Kidney (tissue), 13 donors: ENCODE measurements at regions not wholly inside any gene's neighbourhood (a gene's known extent, or its start where the extent isn't known, plus 50 kb on each side); places are given as distances from the start of the nearest gene placed in this dataset.
A peak's percentile ranks its signal among the peaks of the same experiment; 100 is the strongest.

Source experiments
- DNase-seq, 5 donors: peaks; one replicate each; pipeline ENCODE4 v3.0.0-alpha.2; 2013 to 2020
- FAIRE-seq: peaks from 2 replicates; lab custom pipeline; 2012; peaks lifted over from hg19 to GRCh38; lab: Jason Lieb, UNC
- H3K27ac ChIP-seq, 2 donors: one replicate each; pipeline ENCODE4 v1.7.0; 2013; ENCODE audit warnings: low read depth in 2 of 2, low read length in 2 of 2, inconsistent platforms in 1 of 2
- H3K27me3 ChIP-seq: one replicate; pipeline ENCODE4 v1.7.1; 2013; ENCODE audit warnings: low read length, inconsistent platforms; ENCODE audit not compliant: control insufficient read depth, insufficient read depth
- H3K36me3 ChIP-seq, 3 donors: one replicate each; pipeline versions ENCODE4 v1.7.0 to v1.7.1; 2013; ENCODE audit warnings: low read length in 3 of 3, control low read depth in 1 of 3, inconsistent platforms in 1 of 3; ENCODE audit not compliant: insufficient read depth in 3 of 3, control insufficient read depth in 2 of 3
- H3K4me1 ChIP-seq, 3 donors: one replicate each; pipeline versions ENCODE4 v1.7.0 to v1.7.1; 2013; ENCODE audit warnings: low read length in 3 of 3, inconsistent platforms in 1 of 3, low read depth in 1 of 3; ENCODE audit not compliant: control insufficient read depth in 2 of 3, insufficient read depth in 2 of 3
- H3K4me3 ChIP-seq, 3 donors: one replicate each; pipeline versions ENCODE4 v1.7.0 to v1.8.1; 2013; ENCODE audit warnings: low read length in 3 of 3, control low read depth in 1 of 3, inconsistent platforms in 1 of 3
- H3K9ac ChIP-seq, 3 donors: one replicate each; pipeline versions ENCODE4 v1.7.0 to v1.7.1; 2013; ENCODE audit warnings: low read length in 3 of 3, control low read depth in 1 of 3, inconsistent platforms in 1 of 3
- H3K9me3 ChIP-seq, 3 donors: one replicate each; pipeline versions ENCODE4 v1.7.0 to v1.7.1; 2013; ENCODE audit warnings: low read length in 3 of 3, control low read depth in 1 of 3, inconsistent platforms in 1 of 3; ENCODE audit not compliant: control insufficient read depth in 2 of 3, insufficient read depth in 1 of 3
- CTCF ChIP-seq: IDR thresholded peaks from 3 replicates; pipeline ENCODE4 v1.5.1; 2012; ENCODE audit warnings: mild to moderate bottlenecking, moderate library complexity, borderline replicate concordance; ENCODE audit not compliant: insufficient read depth; ENCODE audit errors: extremely low read depth
- intact Hi-C: fragments of 100-400 bp; cut with DNase I; formaldehyde crosslinking; loops from one replicate; pipeline ENCODE4 v1.11.1; 2022
- donor health status: control.
- donor health status: control.
- donor health status: control.
- donor health status: control.
- donor health status: control.
- donor health status: DM: yes; HTN: yes; CAD: no.
- donor health status: Normal renal cell carcinoma (clear cell type).

DNA sequence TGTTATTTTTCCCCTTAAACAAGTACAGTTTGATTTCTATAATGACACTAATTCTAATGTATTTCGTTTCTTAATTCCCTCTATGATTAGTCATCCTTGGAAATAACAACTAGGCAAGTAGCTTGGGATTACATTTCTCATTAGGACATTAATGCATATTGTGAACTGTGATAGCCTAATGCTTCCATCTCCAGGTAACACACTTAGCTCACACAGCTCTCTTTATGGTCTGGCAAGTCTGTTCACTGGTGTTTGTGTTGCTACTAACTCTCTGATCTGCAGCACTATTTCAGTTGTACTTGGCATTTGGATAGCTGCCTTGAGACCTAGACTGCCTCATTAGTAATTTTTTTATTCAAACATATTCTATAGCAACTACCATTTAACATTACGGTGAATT lies 853.2 kb downstream of the SORCS3 start:
- H3K36me3 ChIP-seq, result no peaks in the 10 kb centered on the region
- no peaks in the 10 kb centered on the region for H3K9me3 ChIP-seq
- H3K27ac ChIP-seq, result no peak overlapping the region
- FAIRE-seq (no peak), DNase-seq (no peak)
- TF ChIP-seq CTCF, result no peak
- intact Hi-C loops, result no loop called here
- H3K9ac ChIP-seq, result no peak overlapping the region
- H3K27me3 ChIP-seq, result no peaks in the 10 kb centered on the region
- no peaks in the 10 kb centered on the region for H3K4me1 ChIP-seq
- no peak overlapping the region for H3K4me3 ChIP-seq

DNA sequence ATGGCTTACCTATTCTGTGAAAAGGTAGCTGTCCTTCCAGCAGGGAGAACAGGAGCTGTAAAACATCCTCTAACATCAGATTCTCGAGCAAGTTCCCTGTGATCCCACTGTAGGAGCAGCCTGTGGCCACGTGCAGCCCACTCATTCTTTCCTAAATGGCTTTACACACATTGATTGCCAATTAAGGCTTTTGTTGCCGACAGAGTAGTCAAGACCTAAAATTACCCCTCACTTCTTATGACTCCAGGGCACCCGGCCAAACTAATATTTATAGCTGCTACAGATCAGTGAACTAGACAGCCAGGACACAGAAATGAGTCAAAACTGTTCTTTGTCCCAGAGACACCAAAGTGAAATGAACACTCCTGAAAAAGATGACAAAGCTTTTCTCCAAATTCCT lies 832.1 kb downstream of the SORCS3 start:
- Histone ChIP-seq H3K27me3 (no peaks in the 10 kb centered on the region), H3K36me3 (no peaks in the 10 kb centered on the region), H3K4me1 (no peaks in the 10 kb centered on the region), H3K4me3 (no peak overlapping the region), H3K9ac (no peak overlapping the region), H3K9me3 (no peaks in the 10 kb centered on the region), H3K27ac (no peak overlapping the region)
- TF ChIP-seq CTCF, result no peak
- no peak for FAIRE-seq
- intact Hi-C loops, result no loop called here
- peak in 1 of 5 donors; percentile 6 for DNase-seq

GRCh38 chr10:105468759-105469158 lies 827.7 kb downstream of the SORCS3 start:
- peak; percentile 18 for TF ChIP-seq CTCF
- no peak for FAIRE-seq
- H3K27ac ChIP-seq, result no peak overlapping the region
- intact Hi-C loops, result no loop called here
- H3K4me1 ChIP-seq, result no peaks in the 10 kb centered on the region
- no peaks in the 10 kb centered on the region for H3K36me3 ChIP-seq
- no peaks in the 10 kb centered on the region for H3K27me3 ChIP-seq
- no peaks in the 10 kb centered on the region for H3K9me3 ChIP-seq
- H3K4me3 ChIP-seq, result no peak overlapping the region
- no peak overlapping the region for H3K9ac ChIP-seq
- DNase-seq, result peak in 3 of 5 donors; percentile 14 to 51 (median 48)

GRCh38 chr10:105466521-105466920 lies 825.4 kb downstream of the SORCS3 start:
- H3K4me1 ChIP-seq, result no peaks in the 10 kb centered on the region
- intact Hi-C loops, result no loop called here
- no peak overlapping the region for H3K9ac ChIP-seq
- H3K27me3 ChIP-seq, result no peaks in the 10 kb centered on the region
- no peak for DNase-seq
- no peak for TF ChIP-seq CTCF
- no peak overlapping the region for H3K27ac ChIP-seq
- no peak for FAIRE-seq
- H3K4me3 ChIP-seq, result no peak overlapping the region
- no peaks in the 10 kb centered on the region for H3K9me3 ChIP-seq
- no peaks in the 10 kb centered on the region for H3K36me3 ChIP-seq
